ENCODE measurements at regions not wholly inside any gene's neighbourhood (a gene's known extent, or its start where the extent isn't known, plus 50 kb on each side); places are given as distances from the start of the nearest gene placed in this dataset.

DNA sequence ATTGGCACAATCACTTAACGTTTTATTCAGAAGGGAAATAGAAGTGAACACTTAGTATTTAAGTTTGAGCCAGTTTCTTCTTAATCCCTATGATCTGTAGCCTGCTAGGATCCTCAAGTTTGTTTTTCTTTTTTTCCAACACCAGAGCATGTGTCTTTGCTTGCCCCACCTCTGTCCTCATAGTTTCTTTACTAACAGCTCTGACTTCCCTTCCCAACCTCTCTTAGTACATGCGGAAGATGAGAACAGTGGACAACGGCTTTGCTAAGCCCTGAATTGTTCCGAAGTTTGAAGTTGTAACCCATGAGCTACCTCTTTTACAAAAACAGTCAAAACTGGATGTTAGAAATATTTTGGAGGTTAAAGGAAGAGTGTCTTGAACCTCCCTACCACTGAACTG lies 61.7 kb upstream of the TAF11L2 start:
- H3K27me3 Mint-ChIP-seq (ENCODE audit: insufficient read depth, unreplicated experiment): no peaks in the 10 kb centered on the region
- ChIA-PET CTCF (no interaction called here), POLR2A (interaction anchor here (0.6 kb wide), 1 partner anchor 797 kb away, joined by 3 read pairs; no protein-coding TSS in a partner anchor)
- no peaks in the 10 kb centered on the region for H3K36me3 Mint-ChIP-seq (ENCODE audit: insufficient read depth, unreplicated experiment)
- no peak for DNase-seq (ENCODE audit: unreplicated experiment)
- no peaks in the 10 kb centered on the region for H3K4me1 Mint-ChIP-seq (ENCODE audit: insufficient read depth, unreplicated experiment)
- TF ChIP-seq, protein P1, sequence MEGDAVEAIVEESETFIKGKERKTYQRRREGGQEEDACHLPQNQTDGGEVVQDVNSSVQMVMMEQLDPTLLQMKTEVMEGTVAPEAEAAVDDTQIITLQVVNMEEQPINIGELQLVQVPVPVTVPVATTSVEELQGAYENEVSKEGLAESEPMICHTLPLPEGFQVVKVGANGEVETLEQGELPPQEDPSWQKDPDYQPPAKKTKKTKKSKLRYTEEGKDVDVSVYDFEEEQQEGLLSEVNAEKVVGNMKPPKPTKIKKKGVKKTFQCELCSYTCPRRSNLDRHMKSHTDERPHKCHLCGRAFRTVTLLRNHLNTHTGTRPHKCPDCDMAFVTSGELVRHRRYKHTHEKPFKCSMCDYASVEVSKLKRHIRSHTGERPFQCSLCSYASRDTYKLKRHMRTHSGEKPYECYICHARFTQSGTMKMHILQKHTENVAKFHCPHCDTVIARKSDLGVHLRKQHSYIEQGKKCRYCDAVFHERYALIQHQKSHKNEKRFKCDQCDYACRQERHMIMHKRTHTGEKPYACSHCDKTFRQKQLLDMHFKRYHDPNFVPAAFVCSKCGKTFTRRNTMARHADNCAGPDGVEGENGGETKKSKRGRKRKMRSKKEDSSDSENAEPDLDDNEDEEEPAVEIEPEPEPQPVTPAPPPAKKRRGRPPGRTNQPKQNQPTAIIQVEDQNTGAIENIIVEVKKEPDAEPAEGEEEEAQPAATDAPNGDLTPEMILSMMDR (IDR thresholded peaks at IDR 0.05; ENCODE audit: unreplicated experiment): no peak
- no peaks in the 10 kb centered on the region for H3K9me3 Mint-ChIP-seq (ENCODE audit: unreplicated experiment)
- H3K27ac Mint-ChIP-seq (ENCODE audit: low read depth, unreplicated experiment): no peak overlapping the region
- H3K4me3 Mint-ChIP-seq (ENCODE audit: unreplicated experiment): no peak overlapping the region
- intact Hi-C loops (cut with micrococcal nuclease): no loop called here
- BruUV-seq (replicated peaks): no TSS peak

DNA sequence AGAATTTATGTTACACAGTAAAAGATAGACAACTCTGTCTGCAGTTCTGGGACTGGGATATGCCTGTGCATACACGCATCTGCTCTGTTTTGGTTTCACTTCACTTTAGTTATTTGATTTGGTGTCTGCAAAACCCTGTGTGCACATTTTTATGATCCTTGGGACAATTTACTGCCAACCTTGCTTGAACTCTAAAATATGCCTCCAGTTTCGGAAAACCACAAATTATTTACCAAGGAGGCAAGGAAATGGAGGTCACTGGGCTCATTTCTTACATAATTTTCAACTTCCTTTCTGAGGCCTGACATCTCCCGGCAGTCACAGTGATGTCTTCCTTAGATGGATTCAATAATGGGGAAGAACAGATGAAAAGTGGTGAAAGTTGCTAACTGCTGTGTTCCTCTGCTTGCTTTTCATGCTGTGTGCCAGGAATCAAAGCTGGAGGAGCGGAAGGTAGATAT lies 61.2 kb upstream of the TAF11L2 start:
- Mint-ChIP-seq H3K9me3 (ENCODE audit: unreplicated experiment) (no peaks in the 10 kb centered on the region), H3K27me3 (ENCODE audit: insufficient read depth, unreplicated experiment) (no peaks in the 10 kb centered on the region), H3K27ac (ENCODE audit: low read depth, unreplicated experiment) (no peak overlapping the region), H3K4me1 (ENCODE audit: insufficient read depth, unreplicated experiment) (no peaks in the 10 kb centered on the region), H3K4me3 (ENCODE audit: unreplicated experiment) (no peak overlapping the region), H3K36me3 (ENCODE audit: insufficient read depth, unreplicated experiment) (no peaks in the 10 kb centered on the region)
- no peak for DNase-seq (ENCODE audit: unreplicated experiment)
- ChIA-PET CTCF (no interaction called here), POLR2A (interaction anchor here (0.6 kb wide), 1 partner anchor 796 kb away, joined by 3 read pairs; no protein-coding TSS in a partner anchor)
- intact Hi-C loops (cut with micrococcal nuclease): no loop called here
- TF ChIP-seq, protein P1 (IDR thresholded peaks at IDR 0.05; ENCODE audit: unreplicated experiment): no peak
- BruUV-seq (replicated peaks): no TSS peak

DNA sequence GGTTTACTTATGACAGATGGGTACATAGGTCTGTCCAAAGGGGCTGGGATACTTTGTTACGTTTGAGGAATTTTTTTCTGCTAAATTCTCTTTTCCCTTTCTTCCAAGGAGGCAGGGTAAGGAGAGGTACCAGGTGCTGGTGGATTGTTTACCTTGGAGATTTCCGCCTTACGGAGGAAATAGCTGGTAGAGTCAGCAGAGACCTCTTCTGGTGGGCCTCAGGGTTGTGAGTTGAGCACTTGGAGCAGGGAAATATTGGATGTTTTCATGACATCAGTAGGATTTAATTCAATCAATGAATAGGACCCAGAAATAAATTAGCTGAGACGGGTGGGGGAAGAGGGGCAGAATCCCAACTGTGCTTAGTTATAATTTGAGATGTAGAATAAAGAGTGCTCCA lies 60.0 kb upstream of the TAF11L2 start:
- no TSS peak for BruUV-seq (replicated peaks)
- Mint-ChIP-seq H3K9me3 (ENCODE audit: unreplicated experiment) (no peaks in the 10 kb centered on the region), H3K4me1 (ENCODE audit: insufficient read depth, unreplicated experiment) (no peaks in the 10 kb centered on the region), H3K36me3 (ENCODE audit: insufficient read depth, unreplicated experiment) (no peaks in the 10 kb centered on the region), H3K4me3 (ENCODE audit: unreplicated experiment) (no peak overlapping the region), H3K27ac (ENCODE audit: low read depth, unreplicated experiment) (no peak overlapping the region), H3K27me3 (ENCODE audit: insufficient read depth, unreplicated experiment) (no peaks in the 10 kb centered on the region)
- no peak for DNase-seq (ENCODE audit: unreplicated experiment)
- CTCF ChIA-PET: interaction anchor here (0.9 to 1.2 kb wide), 2 partner anchors 11 to 26 kb away, joined by 3 read pairs; no protein-coding TSS in a partner anchor
- intact Hi-C loops (cut with micrococcal nuclease): no loop called here
- POLR2A ChIA-PET: no interaction called here
- TF ChIP-seq, protein P1 (IDR thresholded peaks at IDR 0.05; ENCODE audit: unreplicated experiment): no peak

DNA sequence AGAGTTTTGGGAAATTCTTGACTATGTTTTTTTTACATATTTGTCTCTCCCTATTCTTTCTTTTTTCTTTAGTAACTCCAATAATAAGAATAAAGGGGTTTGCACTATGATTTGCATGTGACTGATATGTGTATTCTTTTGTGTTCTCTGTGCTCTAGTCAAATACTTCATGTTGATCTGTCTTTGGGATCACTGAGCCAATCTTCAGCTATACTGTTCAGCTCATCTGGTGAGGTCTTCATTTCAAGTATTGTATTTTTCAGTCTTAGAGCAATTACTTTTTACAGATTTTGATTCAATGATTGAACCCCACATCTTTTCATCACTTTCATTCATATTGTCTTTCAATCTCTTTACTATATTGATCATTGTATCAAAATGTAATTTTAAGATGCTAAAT lies 58.1 kb upstream of the TAF11L2 start:
- no peaks in the 10 kb centered on the region for H3K27me3 Mint-ChIP-seq (ENCODE audit: insufficient read depth, unreplicated experiment)
- intact Hi-C loops (cut with micrococcal nuclease): no loop called here
- no TSS peak for BruUV-seq (replicated peaks)
- H3K36me3 Mint-ChIP-seq (ENCODE audit: insufficient read depth, unreplicated experiment): no peaks in the 10 kb centered on the region
- CTCF ChIA-PET: interaction anchor here (0.6 to 1.5 kb wide), 2 partner anchors 224 to 1371 kb away, joined by 3 read pairs; no protein-coding TSS in a partner anchor
- POLR2A ChIA-PET: interaction anchor here (0.6 kb wide), 1 partner anchor 60 kb away, joined by 3 read pairs; no protein-coding TSS in a partner anchor
- H3K9me3 Mint-ChIP-seq (ENCODE audit: unreplicated experiment): no peaks in the 10 kb centered on the region
- H3K27ac Mint-ChIP-seq (ENCODE audit: low read depth, unreplicated experiment): no peak overlapping the region
- TF ChIP-seq, protein P1 (IDR thresholded peaks at IDR 0.05; ENCODE audit: unreplicated experiment): no peak
- DNase-seq (ENCODE audit: unreplicated experiment): no peak
- H3K4me1 Mint-ChIP-seq (ENCODE audit: insufficient read depth, unreplicated experiment): peaks cover 6% of the 10 kb centered on the region
- no peak overlapping the region for H3K4me3 Mint-ChIP-seq (ENCODE audit: unreplicated experiment)

Data from MCF 10A (cell line).